LNCAP (cell line): ENCODE measurements at regions not wholly inside any gene's neighbourhood (a gene's known extent, or its start where the extent isn't known, plus 50 kb on each side); places are given as distances from the start of the nearest gene placed in this dataset.

Source experiments
- TF ChIP-seq, protein P1 (sequence below): fragments of 450-650 bp; IDR thresholded peaks from 2 replicates; pipeline ENCODE4 v1.5.1; 2017; ENCODE audit warnings: mild to moderate bottlenecking

DNA sequence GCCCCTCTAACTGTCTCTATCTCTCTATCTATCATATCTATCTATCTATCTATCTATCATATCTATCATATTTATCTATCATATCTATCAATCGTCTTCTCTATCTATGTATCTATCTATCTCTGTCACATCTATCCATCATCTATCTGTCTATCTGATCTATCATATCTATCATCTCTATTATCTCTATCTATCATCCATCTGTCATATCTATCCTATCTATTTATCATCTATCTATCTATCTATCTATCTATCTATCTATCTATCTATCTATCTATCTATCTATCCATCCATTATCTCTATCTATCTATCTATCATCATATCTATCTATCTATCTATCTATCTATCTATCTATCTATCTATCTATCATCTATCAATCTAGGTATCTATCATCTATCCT lies 638.0 kb downstream of the DHX35 start:
- TF ChIP-seq, protein P1, sequence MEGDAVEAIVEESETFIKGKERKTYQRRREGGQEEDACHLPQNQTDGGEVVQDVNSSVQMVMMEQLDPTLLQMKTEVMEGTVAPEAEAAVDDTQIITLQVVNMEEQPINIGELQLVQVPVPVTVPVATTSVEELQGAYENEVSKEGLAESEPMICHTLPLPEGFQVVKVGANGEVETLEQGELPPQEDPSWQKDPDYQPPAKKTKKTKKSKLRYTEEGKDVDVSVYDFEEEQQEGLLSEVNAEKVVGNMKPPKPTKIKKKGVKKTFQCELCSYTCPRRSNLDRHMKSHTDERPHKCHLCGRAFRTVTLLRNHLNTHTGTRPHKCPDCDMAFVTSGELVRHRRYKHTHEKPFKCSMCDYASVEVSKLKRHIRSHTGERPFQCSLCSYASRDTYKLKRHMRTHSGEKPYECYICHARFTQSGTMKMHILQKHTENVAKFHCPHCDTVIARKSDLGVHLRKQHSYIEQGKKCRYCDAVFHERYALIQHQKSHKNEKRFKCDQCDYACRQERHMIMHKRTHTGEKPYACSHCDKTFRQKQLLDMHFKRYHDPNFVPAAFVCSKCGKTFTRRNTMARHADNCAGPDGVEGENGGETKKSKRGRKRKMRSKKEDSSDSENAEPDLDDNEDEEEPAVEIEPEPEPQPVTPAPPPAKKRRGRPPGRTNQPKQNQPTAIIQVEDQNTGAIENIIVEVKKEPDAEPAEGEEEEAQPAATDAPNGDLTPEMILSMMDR: no peak

DNA sequence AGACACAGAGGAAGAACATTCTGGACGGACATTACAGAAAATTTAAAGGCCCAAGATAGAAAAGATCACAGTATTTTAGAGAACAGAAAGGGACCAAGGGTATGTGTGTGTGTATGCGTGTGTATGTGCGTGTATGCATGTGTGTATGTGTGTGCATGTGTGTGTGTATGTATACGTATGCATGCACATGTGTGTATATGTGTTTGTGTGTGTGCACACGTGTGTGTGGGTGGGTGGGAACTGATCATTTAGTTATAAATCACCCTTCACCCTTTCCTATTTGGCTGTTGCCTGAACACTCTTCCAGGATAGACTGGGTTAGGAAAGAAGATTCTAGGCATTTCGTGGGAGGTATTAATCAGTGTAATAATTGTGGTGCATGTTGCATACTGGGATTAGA lies 634.4 kb downstream of the DHX35 start:
- TF ChIP-seq, protein P1: no peak

DNA sequence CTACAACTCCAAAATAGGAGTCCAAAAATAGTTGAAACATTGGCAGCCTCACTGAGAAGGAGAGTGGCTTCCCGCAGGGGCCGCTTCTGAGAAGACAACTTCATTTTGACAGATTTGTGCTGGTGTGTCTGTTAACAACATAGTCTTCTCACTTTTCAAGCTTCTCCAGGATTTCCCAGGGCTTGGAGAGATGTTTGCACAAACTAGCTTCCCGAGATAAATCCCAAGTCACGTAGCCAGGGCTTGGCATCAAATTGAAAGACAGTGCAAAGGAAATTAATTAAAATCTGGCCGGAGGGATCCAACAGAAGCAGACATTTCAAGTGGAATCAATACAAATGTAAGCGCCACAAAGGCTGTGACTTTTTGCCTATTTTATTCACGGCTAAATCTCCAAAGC lies 630.2 kb downstream of the DHX35 start:
- TF ChIP-seq, protein P1: no peak

DNA sequence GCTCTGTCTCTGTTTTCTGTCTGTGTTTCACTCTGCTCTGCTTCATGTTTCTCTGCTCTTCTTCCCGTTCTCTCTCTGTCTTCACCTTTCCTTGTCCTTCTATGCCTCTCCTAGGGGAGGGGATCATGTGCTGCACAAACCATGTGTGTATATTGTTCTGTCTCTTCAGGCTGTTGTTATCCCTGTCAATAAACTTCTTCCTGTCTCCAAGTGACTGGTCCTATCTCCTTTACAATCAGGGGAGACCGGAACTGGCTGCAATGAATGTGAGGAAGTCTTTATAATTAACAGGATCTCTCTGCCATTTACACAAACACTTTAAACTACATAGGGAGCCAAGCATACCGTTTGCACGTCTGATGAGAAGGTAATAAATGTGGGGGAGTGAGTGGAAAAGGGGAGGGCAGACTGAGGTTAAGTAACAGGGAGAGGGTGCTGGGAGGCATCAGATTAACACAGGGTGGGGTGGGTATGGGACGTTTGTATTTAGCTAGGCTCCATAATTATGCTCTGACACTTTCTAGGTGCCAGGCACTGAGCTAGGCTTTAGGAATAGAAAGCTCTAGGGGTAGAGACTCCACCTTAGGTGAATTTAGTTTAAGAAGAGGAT lies 626.1 kb downstream of the DHX35 start:
- TF ChIP-seq, protein P1: no peak

DNA sequence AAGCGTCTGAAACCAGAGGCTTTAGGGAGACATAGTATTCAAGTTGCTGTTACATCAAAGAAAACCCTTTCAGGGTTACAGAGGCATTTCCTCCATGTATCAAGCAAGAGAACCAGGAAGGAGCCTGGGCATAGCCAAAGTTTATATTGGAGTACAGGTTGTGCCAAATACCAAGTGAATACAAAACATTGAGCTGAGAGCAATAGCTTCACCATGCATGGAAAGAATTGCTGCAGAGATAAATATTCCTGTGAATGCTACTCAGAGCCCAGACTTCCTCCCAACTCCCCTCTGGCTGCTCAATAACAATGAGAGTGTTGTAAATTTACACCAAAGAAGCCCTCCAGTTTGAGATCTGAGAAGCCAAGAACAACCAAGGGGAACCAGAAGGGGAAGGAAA lies 618.9 kb downstream of the DHX35 start:
- TF ChIP-seq, protein P1: no peak

DNA sequence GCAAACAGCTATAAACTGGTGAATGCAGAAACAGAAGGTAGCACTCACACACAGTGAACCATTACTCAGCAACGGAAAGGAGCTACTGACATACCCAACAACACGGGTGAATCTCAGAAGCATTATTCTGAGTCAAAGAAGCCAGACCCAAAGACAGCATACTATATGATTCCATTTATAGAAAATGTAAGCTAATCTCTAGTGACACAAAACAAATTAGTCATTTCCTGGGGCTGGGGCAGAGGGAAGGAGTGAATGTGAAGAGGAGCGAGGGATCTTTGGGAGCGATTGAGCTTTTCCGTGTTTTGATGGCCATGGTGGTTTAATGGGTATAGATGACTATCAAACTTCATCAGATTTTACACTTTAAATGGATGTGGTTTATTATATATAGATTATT lies 614.6 kb downstream of the DHX35 start:
- TF ChIP-seq, protein P1: no peak

DNA sequence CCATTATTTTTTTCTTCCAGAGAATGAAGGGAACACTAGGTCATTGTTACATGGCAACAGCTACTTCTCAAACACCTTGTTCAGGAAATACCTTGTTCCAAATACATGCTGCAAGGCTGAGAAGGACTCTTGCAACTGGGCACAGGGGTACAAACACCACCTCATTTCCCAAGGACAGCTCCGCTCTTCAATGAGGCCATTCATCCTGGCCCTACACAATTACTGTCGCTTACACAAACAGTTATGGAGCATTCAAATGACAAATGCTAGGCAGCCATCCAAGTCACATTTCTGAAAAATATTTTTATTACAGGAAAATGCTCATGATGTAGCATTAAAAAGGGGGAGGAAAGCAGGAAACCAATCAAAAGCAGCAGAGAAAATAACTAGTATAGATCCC lies 611.9 kb downstream of the DHX35 start:
- TF ChIP-seq, protein P1: no peak

DNA sequence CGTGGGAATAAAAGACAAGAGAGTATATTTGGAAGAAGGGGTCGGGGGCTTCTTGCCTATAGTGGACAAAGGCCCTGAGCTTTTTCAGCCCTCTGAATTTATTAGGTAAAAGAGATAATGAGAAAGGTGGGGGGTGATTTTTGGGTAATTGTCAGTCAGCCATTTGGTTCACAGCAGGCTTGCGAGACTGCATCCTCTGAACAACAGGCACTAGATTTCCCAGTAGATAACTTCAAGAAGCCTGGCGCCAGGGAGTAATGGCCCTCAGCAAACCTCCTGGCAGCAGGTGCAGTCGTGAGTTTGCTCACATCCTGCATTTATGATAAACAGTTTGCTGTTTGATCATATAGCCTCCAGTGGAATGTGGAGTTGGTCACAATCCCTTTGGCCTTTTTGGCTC lies 609.0 kb downstream of the DHX35 start:
- TF ChIP-seq, protein P1: no peak
